ENCODE measurements at regions not wholly inside any gene's neighbourhood (a gene's known extent, or its start where the extent isn't known, plus 50 kb on each side); places are given as distances from the start of the nearest gene placed in this dataset.

DNA sequence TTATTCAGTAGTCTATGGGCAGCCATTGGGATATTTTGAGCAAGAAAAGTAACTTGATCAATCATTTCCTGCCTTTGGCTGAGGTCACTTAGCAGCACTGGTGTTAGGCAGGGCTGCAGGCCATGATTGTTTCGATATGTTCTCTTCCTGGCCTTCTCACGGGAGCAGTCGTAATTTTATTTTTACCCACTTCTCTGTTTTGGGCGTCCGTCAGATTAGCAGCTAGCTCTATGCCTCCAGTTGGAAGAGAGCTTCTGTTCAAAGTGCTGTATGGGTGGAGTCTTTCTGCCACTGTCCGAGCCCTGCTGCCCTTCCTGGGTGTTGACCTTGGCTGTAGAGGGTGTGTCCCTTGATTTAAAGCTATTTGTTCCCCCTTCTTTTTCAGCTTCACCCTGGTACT, 123.4 kb upstream of the ROPN1 start:
- TF ChIP-seq CTCF (IDR thresholded peaks at IDR 0.05) = no peak
- Mint-ChIP-seq H3K4me3 (no peak overlapping the region), H3K4me1 (peaks cover 55% of the 10 kb centered on the region), H3K27ac (no peak overlapping the region), H3K27me3 (ENCODE audit: low read depth, poor library complexity) (no peaks in the 10 kb centered on the region), H3K9me3 (no peaks in the 10 kb centered on the region), H3K36me3 (ENCODE audit: low read depth) (peaks cover 19% of the 10 kb centered on the region)
- no peak for DNase-seq

DNA sequence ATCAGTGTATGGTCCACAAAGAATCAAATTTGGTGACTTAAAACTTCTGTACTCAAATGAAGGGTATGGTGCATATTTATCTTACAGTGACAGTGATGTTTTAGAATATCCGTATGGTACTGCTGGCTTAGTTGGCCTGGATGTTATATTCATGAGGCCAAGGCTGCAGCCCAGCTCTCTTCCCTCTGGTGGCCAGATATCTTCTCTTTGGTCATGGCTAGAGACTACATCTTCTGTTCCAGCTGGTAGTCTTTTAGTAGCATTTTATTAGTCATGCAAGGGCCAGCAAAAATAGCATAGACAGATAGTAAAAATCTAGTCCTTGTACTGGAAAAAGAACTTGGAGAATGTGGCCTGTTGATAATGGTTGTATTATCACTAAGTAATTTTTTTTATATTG, 124.0 kb upstream of the ROPN1 start:
- peaks cover 13% of the 10 kb centered on the region for H3K36me3 Mint-ChIP-seq (ENCODE audit: low read depth)
- no peak overlapping the region for H3K4me3 Mint-ChIP-seq
- no peaks in the 10 kb centered on the region for H3K27me3 Mint-ChIP-seq (ENCODE audit: low read depth, poor library complexity)
- DNase-seq = no peak
- H3K9me3 Mint-ChIP-seq = no peaks in the 10 kb centered on the region
- no peak overlapping the region for H3K27ac Mint-ChIP-seq
- peaks cover 55% of the 10 kb centered on the region for H3K4me1 Mint-ChIP-seq
- TF ChIP-seq CTCF (IDR thresholded peaks at IDR 0.05) = no peak

DNA sequence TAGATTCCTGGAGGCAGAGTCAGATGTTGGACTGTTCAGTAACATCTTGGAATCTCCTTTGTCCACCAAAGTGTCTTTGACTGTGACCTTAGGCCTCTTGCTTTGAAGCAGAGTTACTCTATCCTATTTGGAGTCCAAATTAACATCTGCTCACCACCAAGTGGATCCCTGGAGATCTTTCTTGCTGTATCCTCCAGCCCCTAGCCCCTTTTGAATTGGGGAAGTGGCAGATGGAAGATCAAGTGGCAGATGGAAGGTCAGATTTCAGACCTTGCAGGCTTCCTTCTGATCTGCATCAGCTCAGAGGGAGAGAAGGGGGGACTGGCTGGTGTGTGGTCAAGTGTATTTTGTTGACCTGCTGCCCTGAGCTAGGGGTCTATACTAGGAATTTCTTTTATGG, 125.0 kb upstream of the ROPN1 start:
- H3K4me1 Mint-ChIP-seq = peaks cover 63% of the 10 kb centered on the region
- no peaks in the 10 kb centered on the region for H3K27me3 Mint-ChIP-seq (ENCODE audit: low read depth, poor library complexity)
- peak overlapping the region; percentile 24 for H3K27ac Mint-ChIP-seq

GRCh38 chr3:124117486-124117885, 125.6 kb upstream of the ROPN1 start:
- Mint-ChIP-seq H3K36me3 (ENCODE audit: low read depth) (peaks cover 8% of the 10 kb centered on the region), H3K27ac (no peak overlapping the region), H3K4me1 (peaks cover 63% of the 10 kb centered on the region), H3K27me3 (ENCODE audit: low read depth, poor library complexity) (no peaks in the 10 kb centered on the region), H3K9me3 (no peaks in the 10 kb centered on the region), H3K4me3 (no peak overlapping the region)
- TF ChIP-seq CTCF (IDR thresholded peaks at IDR 0.05) = no peak
- no peak for DNase-seq

More for the DNA sequence above, 125.0 kb upstream of the ROPN1 start:
- TF ChIP-seq CTCF (IDR thresholded peaks at IDR 0.05) = no peak
- DNase-seq = no peak
- Mint-ChIP-seq H3K9me3 (no peaks in the 10 kb centered on the region), H3K4me3 (no peak overlapping the region), H3K36me3 (ENCODE audit: low read depth) (peaks cover 7% of the 10 kb centered on the region)

- DNase-seq = no peak
- peaks cover 17% of the 10 kb centered on the region for H3K36me3 Mint-ChIP-seq (ENCODE audit: low read depth)
- no peak overlapping the region for H3K27ac Mint-ChIP-seq
- no peak for TF ChIP-seq CTCF (IDR thresholded peaks at IDR 0.05)
- peaks cover 3% of the 10 kb centered on the region for H3K27me3 Mint-ChIP-seq (ENCODE audit: low read depth, poor library complexity)
- H3K4me3 Mint-ChIP-seq = no peak overlapping the region
- H3K4me1 Mint-ChIP-seq = peaks cover 60% of the 10 kb centered on the region
- no peaks in the 10 kb centered on the region for H3K9me3 Mint-ChIP-seq
These were observed 126.5 kb upstream of the ROPN1 start for GRCh38 chr3:124118397-124118796.

- H3K27ac Mint-ChIP-seq = peak overlapping the region; percentile 76
These were observed 127.3 kb upstream of the ROPN1 start for GRCh38 chr3:124119056-124119716.

More at GRCh38 chr3:124119056-124119716, 127.3 kb upstream of the ROPN1 start:
- Mint-ChIP-seq H3K27me3 (ENCODE audit: low read depth, poor library complexity) (peaks cover 3% of the 10 kb centered on the region), H3K36me3 (ENCODE audit: low read depth) (peaks cover 21% of the 10 kb centered on the region), H3K4me3 (no peak overlapping the region), H3K4me1 (peaks cover 60% of the 10 kb centered on the region), H3K9me3 (no peaks in the 10 kb centered on the region)
- TF ChIP-seq CTCF (IDR thresholded peaks at IDR 0.05) = no peak
- DNase-seq = no peak

Data from nephron progenitor cell (in vitro differentiated cells).